ENCODE measurements at regions not wholly inside any gene's neighbourhood (a gene's known extent, or its start where the extent isn't known, plus 50 kb on each side); places are given as distances from the start of the nearest gene placed in this dataset.

- no peaks in the 10 kb centered on the region for H3K4me1 ChIP-seq (ENCODE audit: control insufficient read depth in 1 of 2, insufficient read depth in 2 of 2, low read length in 2 of 2)
- no peaks in the 10 kb centered on the region for H3K36me3 ChIP-seq (ENCODE audit: control insufficient read depth in 1 of 2, insufficient read depth in 2 of 2, low read length in 2 of 2)
- H3K27ac ChIP-seq (ENCODE audit: low read length) = no peak overlapping the region
- no peaks in the 10 kb centered on the region for H3K27me3 ChIP-seq (ENCODE audit: low read depth, low read length)
- no peaks in the 10 kb centered on the region for H3K9me3 ChIP-seq (ENCODE audit: control insufficient read depth in 1 of 2, low read length in 2 of 2)
- no peak overlapping the region for H3K4me3 ChIP-seq (ENCODE audit: low read depth in 1 of 2, low read length in 2 of 2)
These were observed 664.2 kb downstream of the SORCS1 start for GRCh38 chr10:106500041-106500924.

DNA sequence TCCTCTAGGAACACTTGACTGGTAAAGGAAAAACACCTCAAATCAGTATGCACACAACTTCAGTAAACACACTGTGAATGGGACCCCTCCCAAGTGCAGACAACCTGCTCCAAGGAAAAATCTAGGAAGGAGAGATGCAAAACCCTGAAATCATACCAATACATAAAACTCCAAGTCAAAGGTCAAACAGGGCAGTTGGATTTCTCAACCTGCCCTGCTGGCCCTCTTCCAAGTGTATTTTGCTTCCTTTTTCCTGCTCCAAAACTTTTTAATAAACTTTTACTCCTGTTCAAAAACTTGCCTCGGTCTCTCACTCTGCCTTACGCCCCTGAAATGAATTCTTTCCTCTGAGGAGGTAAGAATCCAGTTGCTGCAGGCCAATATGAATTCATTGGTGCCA is 665.1 kb downstream of the SORCS1 start:
- Histone ChIP-seq H3K27ac (ENCODE audit: low read length) (no peak overlapping the region), H3K36me3 (ENCODE audit: control insufficient read depth in 1 of 2, insufficient read depth in 2 of 2, low read length in 2 of 2) (no peaks in the 10 kb centered on the region), H3K27me3 (ENCODE audit: low read depth, low read length) (no peaks in the 10 kb centered on the region), H3K4me3 (ENCODE audit: low read depth in 1 of 2, low read length in 2 of 2) (no peak overlapping the region), H3K9me3 (ENCODE audit: control insufficient read depth in 1 of 2, low read length in 2 of 2) (no peaks in the 10 kb centered on the region), H3K4me1 (ENCODE audit: control insufficient read depth in 1 of 2, insufficient read depth in 2 of 2, low read length in 2 of 2) (no peaks in the 10 kb centered on the region)

DNA sequence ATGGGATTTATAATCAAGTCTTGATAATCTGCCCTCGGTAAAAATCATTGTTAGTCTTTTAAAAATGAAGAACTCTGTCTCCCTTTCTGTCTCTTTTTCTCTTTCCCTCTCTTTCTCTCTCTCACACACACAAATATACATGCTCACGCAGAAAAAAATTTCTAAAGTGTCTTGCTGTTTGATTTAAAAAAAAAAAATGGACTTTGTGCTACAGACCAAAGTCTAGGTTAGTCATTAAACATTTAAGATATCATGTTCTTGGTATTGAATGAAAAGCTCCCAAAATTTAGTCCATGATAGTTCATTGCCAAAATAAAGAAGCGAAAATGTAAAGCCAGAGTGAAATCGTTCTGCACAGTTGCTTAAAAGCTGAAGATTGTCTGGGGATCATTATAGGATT is 665.8 kb downstream of the SORCS1 start:
- H3K4me3 ChIP-seq (ENCODE audit: low read depth in 1 of 2, low read length in 2 of 2) = no peak overlapping the region

DNA sequence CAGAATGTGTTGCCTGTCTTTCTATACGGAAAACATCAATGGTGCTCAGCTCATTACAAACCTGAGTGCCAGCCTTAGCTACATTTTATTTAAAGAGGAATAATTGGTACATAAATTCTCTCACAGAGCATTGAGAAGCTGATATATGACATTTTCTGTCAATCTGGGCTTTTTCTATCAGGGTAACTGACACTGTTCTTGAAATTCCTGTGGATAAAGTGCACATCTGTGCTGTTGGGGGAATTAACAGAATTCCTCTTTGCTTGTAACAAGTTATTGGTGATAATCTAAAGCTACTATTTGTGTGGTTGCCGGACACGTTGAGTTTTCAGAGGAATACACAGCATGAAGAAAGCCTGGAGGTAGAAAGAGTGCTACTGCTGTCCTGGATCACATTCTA is 668.6 kb downstream of the SORCS1 start:
- no peaks in the 10 kb centered on the region for H3K27me3 ChIP-seq (ENCODE audit: low read depth, low read length)
- H3K36me3 ChIP-seq (ENCODE audit: control insufficient read depth in 1 of 2, insufficient read depth in 2 of 2, low read length in 2 of 2) = no peaks in the 10 kb centered on the region
- H3K9me3 ChIP-seq (ENCODE audit: control insufficient read depth in 1 of 2, low read length in 2 of 2) = no peaks in the 10 kb centered on the region
- H3K4me1 ChIP-seq (ENCODE audit: control insufficient read depth in 1 of 2, insufficient read depth in 2 of 2, low read length in 2 of 2) = no peaks in the 10 kb centered on the region
- no peak overlapping the region for H3K4me3 ChIP-seq (ENCODE audit: low read depth in 1 of 2, low read length in 2 of 2)
- H3K27ac ChIP-seq (ENCODE audit: low read length) = no peak overlapping the region

More for the DNA sequence above, 665.8 kb downstream of the SORCS1 start:
- Histone ChIP-seq H3K36me3 (ENCODE audit: control insufficient read depth in 1 of 2, insufficient read depth in 2 of 2, low read length in 2 of 2) (no peaks in the 10 kb centered on the region), H3K27ac (ENCODE audit: low read length) (no peak overlapping the region), H3K9me3 (ENCODE audit: control insufficient read depth in 1 of 2, low read length in 2 of 2) (no peaks in the 10 kb centered on the region), H3K4me1 (ENCODE audit: control insufficient read depth in 1 of 2, insufficient read depth in 2 of 2, low read length in 2 of 2) (no peaks in the 10 kb centered on the region), H3K27me3 (ENCODE audit: low read depth, low read length) (no peaks in the 10 kb centered on the region)

DNA sequence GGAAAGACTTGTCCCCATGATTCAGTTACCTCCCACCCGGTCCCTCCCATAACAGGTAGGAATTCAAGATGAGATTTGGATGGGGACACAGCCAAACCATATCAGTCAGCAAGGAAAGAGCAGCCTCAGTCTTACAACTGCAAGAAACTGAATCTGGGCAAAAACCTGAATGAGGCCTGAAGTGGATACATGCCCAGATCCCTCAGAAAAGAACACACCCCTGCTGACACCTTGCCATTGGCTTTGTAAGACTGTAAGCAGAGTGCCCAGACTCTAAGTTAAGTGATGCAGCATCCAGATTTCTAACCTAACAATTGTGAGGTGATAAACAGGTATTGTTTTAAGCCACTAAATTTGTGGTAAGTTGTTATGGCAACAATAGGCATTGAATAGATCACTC is 670.8 kb downstream of the SORCS1 start:
- H3K27ac ChIP-seq (ENCODE audit: low read length) = no peak overlapping the region
- no peak overlapping the region for H3K4me3 ChIP-seq (ENCODE audit: low read depth in 1 of 2, low read length in 2 of 2)
- no peaks in the 10 kb centered on the region for H3K4me1 ChIP-seq (ENCODE audit: control insufficient read depth in 1 of 2, insufficient read depth in 2 of 2, low read length in 2 of 2)
- H3K36me3 ChIP-seq (ENCODE audit: control insufficient read depth in 1 of 2, insufficient read depth in 2 of 2, low read length in 2 of 2) = no peaks in the 10 kb centered on the region
- no peaks in the 10 kb centered on the region for H3K27me3 ChIP-seq (ENCODE audit: low read depth, low read length)
- no peaks in the 10 kb centered on the region for H3K9me3 ChIP-seq (ENCODE audit: control insufficient read depth in 1 of 2, low read length in 2 of 2)

GRCh38 chr10:106493226-106493625 is 671.3 kb downstream of the SORCS1 start:
- H3K4me1 ChIP-seq (ENCODE audit: control insufficient read depth in 1 of 2, insufficient read depth in 2 of 2, low read length in 2 of 2) = no peaks in the 10 kb centered on the region
- H3K4me3 ChIP-seq (ENCODE audit: low read depth in 1 of 2, low read length in 2 of 2) = no peak overlapping the region
- H3K27me3 ChIP-seq (ENCODE audit: low read depth, low read length) = no peaks in the 10 kb centered on the region
- no peaks in the 10 kb centered on the region for H3K36me3 ChIP-seq (ENCODE audit: control insufficient read depth in 1 of 2, insufficient read depth in 2 of 2, low read length in 2 of 2)
- H3K27ac ChIP-seq (ENCODE audit: low read length) = no peak overlapping the region
- no peaks in the 10 kb centered on the region for H3K9me3 ChIP-seq (ENCODE audit: control insufficient read depth in 1 of 2, low read length in 2 of 2)

DNA sequence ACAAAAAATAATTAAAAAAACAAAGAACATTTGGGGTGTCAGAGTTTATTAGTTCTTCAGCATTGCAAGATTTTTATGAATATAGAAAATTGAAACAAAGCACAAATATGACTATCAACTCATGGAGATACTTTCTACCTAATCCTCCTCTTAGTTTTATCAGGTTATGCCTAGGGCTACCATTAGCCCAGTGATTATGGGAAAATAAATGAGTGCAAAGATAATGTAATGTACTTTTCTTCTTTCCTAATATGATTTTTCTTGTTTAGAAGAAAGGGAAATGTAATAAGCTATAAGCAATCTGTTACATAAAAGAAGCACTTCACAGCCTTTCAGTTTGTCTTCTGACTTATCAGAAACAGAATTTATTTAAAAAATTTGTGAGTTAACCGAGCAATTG is 676.8 kb downstream of the SORCS1 start:
- no peaks in the 10 kb centered on the region for H3K9me3 ChIP-seq (ENCODE audit: control insufficient read depth in 1 of 2, low read length in 2 of 2)
- no peaks in the 10 kb centered on the region for H3K27me3 ChIP-seq (ENCODE audit: low read depth, low read length)
- H3K36me3 ChIP-seq (ENCODE audit: control insufficient read depth in 1 of 2, insufficient read depth in 2 of 2, low read length in 2 of 2) = no peaks in the 10 kb centered on the region
- H3K4me1 ChIP-seq (ENCODE audit: control insufficient read depth in 1 of 2, insufficient read depth in 2 of 2, low read length in 2 of 2) = no peaks in the 10 kb centered on the region
- H3K27ac ChIP-seq (ENCODE audit: low read length) = no peak overlapping the region
- no peak overlapping the region for H3K4me3 ChIP-seq (ENCODE audit: low read depth in 1 of 2, low read length in 2 of 2)

DNA sequence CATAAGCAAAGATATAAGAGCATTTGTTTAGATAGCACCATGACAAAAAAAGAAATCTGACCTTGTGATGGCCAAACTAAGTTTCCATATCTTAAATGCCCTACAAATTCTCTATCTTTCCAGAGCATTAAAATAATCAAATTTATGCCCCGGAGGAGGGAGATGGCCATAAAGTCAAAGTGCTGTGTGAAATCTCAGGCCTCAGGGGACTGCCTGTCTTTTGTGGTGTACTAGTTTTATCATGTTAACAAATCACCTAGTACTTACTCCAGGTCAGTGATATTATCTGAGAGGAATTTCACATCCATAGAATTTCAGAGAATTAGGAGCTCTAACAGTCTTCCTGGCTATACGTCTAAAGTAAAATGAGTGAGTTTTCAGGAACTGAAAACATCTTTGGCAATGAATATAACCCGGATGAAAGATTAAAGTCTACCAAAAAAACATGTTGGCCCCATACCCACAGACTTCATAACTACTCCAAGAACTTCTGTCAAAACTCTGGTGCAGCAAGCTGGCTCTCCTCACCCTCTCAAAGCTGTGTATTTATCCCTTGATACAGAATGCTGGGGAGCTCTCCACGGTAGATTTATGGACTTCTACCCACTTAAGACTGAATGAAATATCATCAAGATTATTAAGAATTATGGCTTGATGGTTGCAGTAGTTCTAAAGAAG is 682.8 kb downstream of the SORCS1 start:
- no peaks in the 10 kb centered on the region for H3K36me3 ChIP-seq (ENCODE audit: control insufficient read depth in 1 of 2, insufficient read depth in 2 of 2, low read length in 2 of 2)
- H3K4me1 ChIP-seq (ENCODE audit: control insufficient read depth in 1 of 2, insufficient read depth in 2 of 2, low read length in 2 of 2) = no peaks in the 10 kb centered on the region
- no peak overlapping the region for H3K4me3 ChIP-seq (ENCODE audit: low read depth in 1 of 2, low read length in 2 of 2)
- no peaks in the 10 kb centered on the region for H3K9me3 ChIP-seq (ENCODE audit: control insufficient read depth in 1 of 2, low read length in 2 of 2)
- H3K27ac ChIP-seq (ENCODE audit: low read length) = no peak overlapping the region
- no peaks in the 10 kb centered on the region for H3K27me3 ChIP-seq (ENCODE audit: low read depth, low read length)

GRCh38 chr10:106479636-106480035 is 684.9 kb downstream of the SORCS1 start:
- H3K27ac ChIP-seq (ENCODE audit: low read length) = no peak overlapping the region

DNA sequence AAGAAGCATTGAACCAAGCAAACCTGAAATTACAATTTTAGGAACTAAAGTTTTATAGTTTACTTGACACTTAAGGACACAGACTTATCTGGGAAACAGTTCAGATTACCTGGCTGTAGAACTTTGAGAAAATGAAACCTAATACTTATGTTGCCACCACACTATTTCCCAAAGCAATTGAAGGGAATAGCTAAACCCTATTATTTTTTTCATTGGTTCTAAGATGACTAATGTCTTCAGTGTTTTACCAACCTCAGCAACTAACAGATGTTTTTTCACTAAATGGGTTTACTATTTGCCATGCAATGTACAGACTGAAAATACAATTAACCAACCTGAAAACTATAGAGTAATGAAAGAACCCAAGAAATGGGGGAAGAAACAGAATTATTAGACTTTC is 689.6 kb downstream of the SORCS1 start:
- H3K4me3 ChIP-seq (ENCODE audit: low read depth in 1 of 2, low read length in 2 of 2) = no peak overlapping the region
- no peaks in the 10 kb centered on the region for H3K4me1 ChIP-seq (ENCODE audit: control insufficient read depth in 1 of 2, insufficient read depth in 2 of 2, low read length in 2 of 2)
- H3K27me3 ChIP-seq (ENCODE audit: low read depth, low read length) = no peaks in the 10 kb centered on the region
- no peaks in the 10 kb centered on the region for H3K36me3 ChIP-seq (ENCODE audit: control insufficient read depth in 1 of 2, insufficient read depth in 2 of 2, low read length in 2 of 2)
- no peaks in the 10 kb centered on the region for H3K9me3 ChIP-seq (ENCODE audit: control insufficient read depth in 1 of 2, low read length in 2 of 2)
- no peak overlapping the region for H3K27ac ChIP-seq (ENCODE audit: low read length)

More at GRCh38 chr10:106479636-106480035, 684.9 kb downstream of the SORCS1 start:
- Histone ChIP-seq H3K36me3 (ENCODE audit: control insufficient read depth in 1 of 2, insufficient read depth in 2 of 2, low read length in 2 of 2) (no peaks in the 10 kb centered on the region), H3K4me1 (ENCODE audit: control insufficient read depth in 1 of 2, insufficient read depth in 2 of 2, low read length in 2 of 2) (no peaks in the 10 kb centered on the region), H3K4me3 (ENCODE audit: low read depth in 1 of 2, low read length in 2 of 2) (no peak overlapping the region), H3K27me3 (ENCODE audit: low read depth, low read length) (no peaks in the 10 kb centered on the region), H3K9me3 (ENCODE audit: control insufficient read depth in 1 of 2, low read length in 2 of 2) (no peaks in the 10 kb centered on the region)

GRCh38 chr10:106473129-106473685 is 691.3 kb downstream of the SORCS1 start:
- Histone ChIP-seq H3K4me3 (ENCODE audit: low read depth in 1 of 2, low read length in 2 of 2) (no peak overlapping the region), H3K27me3 (ENCODE audit: low read depth, low read length) (no peaks in the 10 kb centered on the region), H3K4me1 (ENCODE audit: control insufficient read depth in 1 of 2, insufficient read depth in 2 of 2, low read length in 2 of 2) (no peaks in the 10 kb centered on the region), H3K36me3 (ENCODE audit: control insufficient read depth in 1 of 2, insufficient read depth in 2 of 2, low read length in 2 of 2) (no peaks in the 10 kb centered on the region), H3K27ac (ENCODE audit: low read length) (no peak overlapping the region), H3K9me3 (ENCODE audit: control insufficient read depth in 1 of 2, low read length in 2 of 2) (no peaks in the 10 kb centered on the region)
